ENCODE measurements at regions not wholly inside any gene's neighbourhood (a gene's known extent, or its start where the extent isn't known, plus 50 kb on each side); places are given as distances from the start of the nearest gene placed in this dataset.
"Not testable (repeated sequence)": the region's sequence is repeated elsewhere in the genome, so short reads cannot be mapped to it uniquely, and the experiment has no call there.

DNA sequence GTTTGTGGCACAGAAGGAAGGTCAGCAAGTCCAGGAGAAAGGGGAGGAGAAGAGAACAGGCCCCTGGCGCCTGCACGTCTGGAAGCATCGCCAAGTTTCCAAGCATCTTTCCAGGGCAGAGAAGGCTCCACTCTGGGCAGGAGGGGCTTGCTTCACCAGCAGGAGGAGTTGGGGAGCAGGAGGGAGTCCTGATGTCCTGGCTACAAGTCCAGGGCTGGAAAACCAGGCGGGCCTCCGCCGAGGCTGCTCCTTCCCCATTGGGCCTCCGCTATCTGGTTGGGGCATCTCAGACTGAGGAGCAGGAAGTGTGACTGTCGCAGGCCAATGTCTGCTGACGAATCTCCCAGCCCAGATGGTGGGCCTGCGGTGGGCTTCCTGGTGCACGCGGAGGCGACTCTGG, 421.9 kb downstream of the PREX1 start:
- no peak for DNase-seq

DNA sequence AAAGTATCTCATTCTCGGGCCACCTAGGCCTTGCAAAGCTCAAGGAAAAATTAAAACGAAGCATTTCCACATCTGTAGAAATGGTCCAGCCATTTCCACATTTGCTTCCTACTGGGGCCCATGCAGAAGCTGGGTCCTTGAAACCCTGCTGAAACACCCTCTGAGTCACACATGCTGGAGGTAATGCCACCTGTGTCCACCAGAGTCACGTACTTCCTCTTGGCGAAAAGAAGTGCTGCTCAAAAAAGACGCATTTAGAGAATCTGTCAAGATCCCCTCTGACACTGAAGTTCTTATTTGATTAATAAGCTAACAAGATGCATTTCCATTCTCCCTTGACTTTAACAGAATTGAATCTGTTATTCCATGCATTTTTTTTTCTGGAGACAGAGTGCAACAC, 423.2 kb downstream of the PREX1 start:
- no peak for DNase-seq

- no peak for DNase-seq
These were observed 424.5 kb downstream of the PREX1 start for GRCh38 chr20:48403167-48403761.

DNA sequence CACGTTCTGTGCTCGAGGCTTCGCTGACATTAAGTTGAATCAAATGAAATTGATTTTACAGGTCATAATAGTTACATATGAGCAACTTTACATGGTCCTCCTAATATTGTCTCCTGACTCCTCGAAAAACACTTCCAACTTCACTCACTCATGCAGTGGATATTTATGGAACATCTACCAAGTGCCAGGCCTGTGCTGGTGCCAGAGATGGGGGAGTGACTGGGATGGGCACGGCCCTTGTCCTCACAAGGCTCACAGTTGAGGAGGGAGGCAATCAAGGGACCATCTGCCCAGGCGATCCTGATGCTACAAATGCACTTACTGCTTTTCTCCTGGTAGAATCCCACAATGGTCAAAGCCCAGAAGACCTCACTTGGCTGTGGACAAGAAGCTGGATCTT, 426.4 kb downstream of the PREX1 start:
- DNase-seq = no peak

GRCh38 chr20:48400009-48400408, 427.8 kb downstream of the PREX1 start:
- DNase-seq = no peak

- no peak for DNase-seq
These were observed 429.0 kb downstream of the PREX1 start for GRCh38 chr20:48398506-48399449.

GRCh38 chr20:48396981-48397861, 430.6 kb downstream of the PREX1 start:
- DNase-seq = not testable (repeated sequence)

GRCh38 chr20:48395816-48396546, 431.8 kb downstream of the PREX1 start:
- DNase-seq = no peak

DNA sequence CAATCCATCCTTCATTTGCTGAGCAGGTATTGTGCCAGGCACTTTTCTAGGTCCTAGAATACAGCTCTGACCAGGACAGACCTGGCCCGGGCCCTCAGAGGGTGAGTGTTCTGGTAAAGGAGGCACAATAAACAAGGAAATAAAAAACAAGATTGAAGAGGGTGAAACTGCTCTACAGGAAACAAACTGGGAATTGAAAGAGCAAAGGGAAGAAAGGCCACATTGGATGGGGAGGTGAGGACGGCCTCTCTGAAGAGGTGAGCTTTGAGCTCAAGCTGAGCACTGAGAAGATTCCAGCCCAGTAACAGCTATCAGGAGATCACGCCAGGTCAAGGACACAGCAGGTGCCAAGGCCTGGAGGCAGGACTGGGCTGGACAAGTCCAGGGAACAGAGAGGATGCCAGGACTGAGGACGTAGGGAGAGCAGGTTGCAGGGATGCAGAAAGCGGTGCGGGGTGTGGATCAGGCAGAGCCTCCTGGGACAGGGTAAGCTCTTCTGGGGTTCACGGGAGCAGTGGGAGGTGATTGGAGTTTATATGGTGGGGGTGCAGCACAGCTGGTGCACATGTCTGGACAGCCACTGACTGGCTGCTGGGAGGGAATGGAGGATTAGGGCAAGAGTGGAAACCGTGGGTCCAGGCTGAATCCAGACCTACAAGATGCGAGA, 433.3 kb downstream of the PREX1 start:
- no peak for DNase-seq

GRCh38 chr20:48393737-48394314, 434.0 kb downstream of the PREX1 start:
- DNase-seq = no peak

DNA sequence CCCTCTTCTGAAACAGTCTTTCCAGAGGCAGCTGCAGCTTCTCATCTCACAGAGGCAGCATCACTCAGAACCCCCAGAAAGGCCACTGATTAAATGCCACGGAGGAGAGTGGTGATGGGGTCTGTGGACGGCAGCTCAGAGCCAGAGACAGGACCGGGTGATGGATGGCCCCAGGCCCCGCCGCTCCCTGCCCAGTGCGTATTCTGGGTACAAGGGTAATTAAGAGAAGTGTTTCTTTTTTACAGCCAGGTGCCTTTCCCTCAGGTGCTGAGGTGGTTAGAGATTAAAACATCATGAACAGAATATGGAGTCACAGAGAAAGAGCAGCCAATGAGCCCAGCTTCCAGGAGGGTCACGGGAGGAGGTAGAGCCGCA, 434.5 kb downstream of the PREX1 start:
- no peak for DNase-seq

- DNase-seq = no peak
These were observed 435.1 kb downstream of the PREX1 start for GRCh38 chr20:48392407-48393310.

GRCh38 chr20:48390981-48391380, 436.8 kb downstream of the PREX1 start:
- DNase-seq = no peak

DNA sequence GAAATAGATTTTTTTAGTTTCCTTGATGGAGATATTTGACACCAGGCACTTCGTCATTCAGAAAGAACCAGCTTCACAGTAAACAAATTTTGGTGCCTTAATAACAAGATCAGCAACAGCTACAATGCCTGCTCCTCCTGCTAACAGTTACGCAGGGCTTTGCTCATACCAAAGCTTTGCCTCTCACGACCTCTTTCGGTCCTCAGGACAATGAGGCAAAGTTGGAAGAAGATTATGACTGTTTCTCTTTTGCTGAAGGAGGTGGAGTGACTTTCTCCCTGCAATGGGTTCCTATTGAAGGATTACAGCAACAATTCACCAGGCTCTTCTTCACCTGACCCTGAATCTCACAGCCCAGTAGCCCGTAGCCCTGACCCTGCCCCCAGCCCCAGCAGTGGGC, 440.1 kb downstream of the PREX1 start:
- no peak for DNase-seq

DNA sequence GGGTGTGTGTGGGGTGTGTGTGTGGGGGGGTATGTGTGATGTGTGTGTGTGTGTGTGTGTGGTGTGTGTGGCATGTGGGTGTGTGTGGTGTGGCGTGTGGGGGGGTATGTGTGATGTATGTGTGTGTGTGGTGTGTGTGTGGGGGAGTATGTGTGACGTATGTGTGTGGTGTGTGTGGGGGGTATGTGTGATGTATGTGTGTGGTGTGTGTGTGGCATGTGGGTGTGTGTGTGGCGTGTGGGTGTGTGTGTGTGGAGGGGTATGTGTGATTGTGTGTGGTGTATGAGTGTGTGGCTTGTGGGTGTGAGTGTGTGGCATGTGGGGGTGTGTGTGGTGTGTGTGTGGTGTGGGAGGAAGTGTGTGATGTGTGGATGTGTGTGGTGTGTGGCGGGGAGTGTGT, 442.3 kb downstream of the PREX1 start:
- DNase-seq = no peak

GRCh38 chr20:48385114-48385513, 442.7 kb downstream of the PREX1 start:
- no peak for DNase-seq

DNA sequence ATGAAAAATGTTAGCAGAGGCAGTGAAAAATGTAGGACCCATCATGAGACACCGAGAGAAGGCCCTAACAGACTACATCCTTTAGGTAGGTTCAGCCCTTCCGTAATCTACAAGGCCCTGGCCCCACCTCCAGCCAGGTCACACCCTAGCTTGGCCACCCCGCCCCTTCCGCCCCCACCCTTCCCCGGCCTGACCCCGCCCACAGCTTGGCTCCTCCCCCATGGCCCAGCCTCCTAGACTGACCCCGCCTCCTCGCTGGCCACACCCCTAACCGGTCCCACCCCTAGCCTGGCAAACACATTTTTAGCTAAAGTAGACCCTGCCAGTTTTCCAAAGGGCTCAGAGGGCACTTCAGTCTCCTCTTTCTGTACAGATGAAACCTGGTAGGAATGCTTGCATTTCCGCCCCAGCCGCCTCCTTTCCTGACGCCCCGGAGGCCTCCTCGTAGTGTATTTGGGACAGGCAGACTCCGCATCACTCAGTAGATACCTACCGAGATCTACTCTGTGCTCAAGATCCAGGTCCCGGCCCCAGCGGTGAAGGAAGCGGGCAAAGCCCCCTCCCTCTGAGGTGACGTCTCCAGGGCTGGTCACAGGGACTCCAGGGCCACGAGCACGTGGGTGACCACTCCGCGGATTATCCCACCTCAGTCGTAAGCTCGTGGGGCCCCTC, 443.5 kb downstream of the PREX1 start:
- DNase-seq = no peak

GRCh38 chr20:48383252-48383651, 444.5 kb downstream of the PREX1 start:
- no peak for DNase-seq

- no peak for DNase-seq
These were observed 445.5 kb downstream of the PREX1 start for GRCh38 chr20:48382304-48382703.
